ENCODE measurements at regions not wholly inside any gene's neighbourhood (a gene's known extent, or its start where the extent isn't known, plus 50 kb on each side); places are given as distances from the start of the nearest gene placed in this dataset.

GRCh38 chr2:226556050-226556449, 243.6 kb downstream of the IRS1 start:
- no peak for DNase-seq (ENCODE audit: low read depth, low spot score)
- in situ Hi-C loops (cut with HindIII; ENCODE audit: low sequenced_read_pairs), result no loop called here
- TF ChIP-seq, protein P1, sequence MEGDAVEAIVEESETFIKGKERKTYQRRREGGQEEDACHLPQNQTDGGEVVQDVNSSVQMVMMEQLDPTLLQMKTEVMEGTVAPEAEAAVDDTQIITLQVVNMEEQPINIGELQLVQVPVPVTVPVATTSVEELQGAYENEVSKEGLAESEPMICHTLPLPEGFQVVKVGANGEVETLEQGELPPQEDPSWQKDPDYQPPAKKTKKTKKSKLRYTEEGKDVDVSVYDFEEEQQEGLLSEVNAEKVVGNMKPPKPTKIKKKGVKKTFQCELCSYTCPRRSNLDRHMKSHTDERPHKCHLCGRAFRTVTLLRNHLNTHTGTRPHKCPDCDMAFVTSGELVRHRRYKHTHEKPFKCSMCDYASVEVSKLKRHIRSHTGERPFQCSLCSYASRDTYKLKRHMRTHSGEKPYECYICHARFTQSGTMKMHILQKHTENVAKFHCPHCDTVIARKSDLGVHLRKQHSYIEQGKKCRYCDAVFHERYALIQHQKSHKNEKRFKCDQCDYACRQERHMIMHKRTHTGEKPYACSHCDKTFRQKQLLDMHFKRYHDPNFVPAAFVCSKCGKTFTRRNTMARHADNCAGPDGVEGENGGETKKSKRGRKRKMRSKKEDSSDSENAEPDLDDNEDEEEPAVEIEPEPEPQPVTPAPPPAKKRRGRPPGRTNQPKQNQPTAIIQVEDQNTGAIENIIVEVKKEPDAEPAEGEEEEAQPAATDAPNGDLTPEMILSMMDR (IDR thresholded peaks at IDR 0.05; ENCODE audit: low read depth, low read length), result no peak
- H3K4me3 ChIP-seq (ENCODE audit: low read depth, low read length), result no peak overlapping the region

DNA sequence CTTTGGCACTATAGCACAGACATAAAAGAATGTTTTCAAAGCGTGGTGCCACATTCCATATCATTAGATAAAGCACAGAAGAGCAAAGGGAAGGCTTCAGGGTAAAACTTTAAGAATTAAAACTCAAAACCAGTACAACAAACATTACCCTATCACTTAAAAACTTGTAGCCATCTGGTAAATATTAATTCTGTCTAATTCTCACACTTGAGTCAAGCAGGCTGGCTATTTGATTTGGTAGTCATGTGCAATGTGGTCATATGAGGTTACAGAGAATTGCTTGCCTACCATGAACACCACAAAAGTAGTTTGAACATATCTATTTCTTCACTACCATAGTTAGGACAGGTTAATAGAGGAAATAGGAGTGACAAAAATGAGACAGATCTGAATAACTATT, 244.9 kb downstream of the IRS1 start:
- TF ChIP-seq, protein P1 (IDR thresholded peaks at IDR 0.05; ENCODE audit: low read depth, low read length), result no peak
- DNase-seq (ENCODE audit: low read depth, low spot score), result no peak
- no peak overlapping the region for H3K4me3 ChIP-seq (ENCODE audit: low read depth, low read length)
- in situ Hi-C loops (cut with HindIII; ENCODE audit: low sequenced_read_pairs), result no loop called here

- no peak for DNase-seq (ENCODE audit: low read depth, low spot score)
- H3K4me3 ChIP-seq (ENCODE audit: low read depth, low read length), result no peak overlapping the region
- in situ Hi-C loops (cut with HindIII; ENCODE audit: low sequenced_read_pairs), result no loop called here
- TF ChIP-seq, protein P1 (IDR thresholded peaks at IDR 0.05; ENCODE audit: low read depth, low read length), result no peak
These were observed 246.3 kb downstream of the IRS1 start for GRCh38 chr2:226553333-226553732.

- in situ Hi-C loops (cut with HindIII; ENCODE audit: low sequenced_read_pairs), result no loop called here
- no peak for DNase-seq (ENCODE audit: low read depth, low spot score)
- TF ChIP-seq, protein P1 (IDR thresholded peaks at IDR 0.05; ENCODE audit: low read depth, low read length), result no peak
- H3K4me3 ChIP-seq (ENCODE audit: low read depth, low read length), result no peak overlapping the region
These were observed 246.9 kb downstream of the IRS1 start for GRCh38 chr2:226552571-226553285.

- in situ Hi-C loops (cut with HindIII; ENCODE audit: low sequenced_read_pairs), result no loop called here
- TF ChIP-seq, protein P1 (IDR thresholded peaks at IDR 0.05; ENCODE audit: low read depth, low read length), result no peak
- H3K4me3 ChIP-seq (ENCODE audit: low read depth, low read length), result no peak overlapping the region
- DNase-seq (ENCODE audit: low read depth, low spot score), result no peak
These were observed 247.9 kb downstream of the IRS1 start for GRCh38 chr2:226551522-226552250.

DNA sequence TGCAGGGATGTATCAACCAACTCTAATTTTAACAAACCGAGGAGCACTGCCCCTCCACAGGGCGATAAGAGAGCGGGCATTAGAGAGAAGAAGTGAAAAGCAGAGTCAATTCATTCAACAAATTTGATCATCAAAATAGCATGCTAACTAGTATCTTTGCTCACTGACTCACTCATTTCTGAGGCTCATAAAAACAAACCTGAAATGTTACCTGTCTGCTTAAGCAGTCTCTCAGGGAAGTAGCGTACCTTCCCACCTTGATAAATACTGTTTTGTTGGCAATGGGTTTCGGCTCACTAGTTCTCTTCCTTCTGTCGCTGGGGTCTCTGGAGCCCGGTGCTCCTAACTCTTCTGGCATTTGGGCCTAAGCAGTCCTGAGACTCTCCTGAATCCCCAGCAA, 248.8 kb downstream of the IRS1 start:
- in situ Hi-C loops (cut with HindIII; ENCODE audit: low sequenced_read_pairs), result no loop called here
- TF ChIP-seq, protein P1 (IDR thresholded peaks at IDR 0.05; ENCODE audit: low read depth, low read length), result no peak

More for the DNA sequence above, 248.8 kb downstream of the IRS1 start:
- DNase-seq (ENCODE audit: low read depth, low spot score), result no peak
- no peak overlapping the region for H3K4me3 ChIP-seq (ENCODE audit: low read depth, low read length)
